OCI-LY1 (cell line): ENCODE measurements at regions not wholly inside any gene's neighbourhood (a gene's known extent, or its start where the extent isn't known, plus 50 kb on each side); places are given as distances from the start of the nearest gene placed in this dataset.

ENCODE experiments used
- H2AFZ ChIP-seq: fragments of 200-600 bp; sonication (generic), shearing (Covaris generic); 2 replicates; pipeline ENCODE4 v1.6.0; 2014; ENCODE audit warnings: antibody characterized with exemption, mild to moderate bottlenecking, low read length
- H3F3A ChIP-seq: fragments of 200-600 bp; sonication (generic), shearing (Covaris generic); 2 replicates; pipeline ENCODE4 v1.6.0; 2014; ENCODE audit warnings: mild to moderate bottlenecking, antibody characterized with exemption, low read length, moderate library complexity; ENCODE audit not compliant: insufficient read depth
- H3K27ac ChIP-seq: fragments of 200-600 bp; sonication (generic); 2 replicates; pipeline ENCODE4 v1.5.1; 2014; ENCODE audit warnings: low read length, mixed run types, mild to moderate bottlenecking, low read depth; ENCODE audit not compliant: poor library complexity, severe bottlenecking
- H3K27me3 ChIP-seq: fragments of 200-600 bp; sonication (generic); 2 replicates; pipeline ENCODE4 v1.6.0; 2014; ENCODE audit warnings: antibody characterized with exemption, mild to moderate bottlenecking, low read length, moderate library complexity; ENCODE audit not compliant: insufficient read depth
- H3K36me3 ChIP-seq: fragments of 200-600 bp; sonication (generic); 2 replicates; pipeline ENCODE4 v1.6.1; 2014; ENCODE audit warnings: mild to moderate bottlenecking, antibody characterized with exemption, low read length, moderate library complexity, mixed read lengths; ENCODE audit not compliant: insufficient read depth
- H3K4me1 ChIP-seq: fragments of 200-600 bp; sonication (generic); 2 replicates; pipeline ENCODE4 v1.5.1; 2014; ENCODE audit warnings: mild to moderate bottlenecking, low read length, moderate library complexity; ENCODE audit not compliant: insufficient read depth, severe bottlenecking
- H3K4me2 ChIP-seq: fragments of 200-600 bp; sonication (generic), shearing (Covaris generic); 2 replicates; pipeline ENCODE4 v1.6.1; 2014; ENCODE audit warnings: low read length
- H3K4me3 ChIP-seq: fragments of 200-600 bp; sonication (generic); 2 replicates; pipeline ENCODE4 v1.5.1; 2014; ENCODE audit warnings: low read length, low read depth, mild to moderate bottlenecking, mixed read lengths; ENCODE audit not compliant: poor library complexity, severe bottlenecking
- H3K79me2 ChIP-seq: fragments of 200-600 bp; shearing (Covaris generic); 2 replicates; pipeline ENCODE4 v1.6.1; 2016; ENCODE audit warnings: mixed run types, low read length, mixed read lengths; ENCODE audit not compliant: insufficient read depth
- H3K9ac ChIP-seq: fragments of 200-600 bp; sonication (generic), shearing (Covaris generic); 2 replicates; pipeline ENCODE4 v1.6.1; 2014; ENCODE audit warnings: mild to moderate bottlenecking, low read length, mixed read lengths
- H3K9me2 ChIP-seq: fragments of 200-600 bp; sonication (generic), shearing (Covaris generic); 2 replicates; pipeline ENCODE4 v1.6.1; 2014; ENCODE audit warnings: low read depth, mild to moderate bottlenecking, low read length, mixed read lengths
- H3K9me3 ChIP-seq: fragments of 200-600 bp; shearing (Covaris generic); 2 replicates; pipeline ENCODE4 v1.6.1; 2014; ENCODE audit warnings: low read length, mixed read lengths
- H4K20me1 ChIP-seq: fragments of 200-600 bp; sonication (generic), shearing (Covaris generic); 2 replicates; pipeline ENCODE4 v1.6.0; 2016; ENCODE audit warnings: mild to moderate bottlenecking, low read length; ENCODE audit not compliant: insufficient read depth
- EZH2 ChIP-seq: fragments of 200-600 bp; sonication (generic), shearing (Covaris generic); IDR thresholded peaks from 2 replicates; pipeline ENCODE4 v1.8.0; 2017; ENCODE audit warnings: borderline replicate concordance, mixed run types, mild to moderate bottlenecking, antibody characterized with exemption, low read length, moderate library complexity, mixed read lengths
- TF ChIP-seq, protein P1 (sequence below): fragments of 200-600 bp; sonication (generic), shearing (Covaris generic); IDR thresholded peaks from 2 replicates; pipeline ENCODE4 v1.5.1; 2017; ENCODE audit warnings: mild to moderate bottlenecking, antibody characterized with exemption, low read length, moderate library complexity, mixed read lengths

DNA sequence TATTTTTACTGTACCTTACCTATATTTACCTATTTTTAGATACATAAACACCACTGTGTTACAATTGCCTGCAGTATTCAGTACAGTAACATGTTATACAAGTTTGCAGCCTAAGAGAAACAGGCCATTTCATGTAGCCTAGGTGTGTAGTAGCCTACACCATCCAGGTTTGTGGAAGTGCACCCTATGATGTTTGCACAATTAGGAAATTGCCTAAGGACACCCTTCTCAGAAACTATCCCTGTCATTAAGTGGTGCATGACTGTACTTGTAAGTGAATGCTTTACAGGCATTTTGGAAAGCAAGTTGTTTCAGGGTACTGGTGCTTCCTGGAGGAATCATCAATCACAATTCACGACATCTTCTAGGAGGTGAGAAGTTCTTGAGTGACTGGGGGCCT is 991.8 kb upstream of the SLIT2 start:
- H3K79me2 ChIP-seq = no peaks in the 10 kb centered on the region
- H3K36me3 ChIP-seq = no peaks in the 10 kb centered on the region
- no peak for TF ChIP-seq EZH2
- TF ChIP-seq, protein P1, sequence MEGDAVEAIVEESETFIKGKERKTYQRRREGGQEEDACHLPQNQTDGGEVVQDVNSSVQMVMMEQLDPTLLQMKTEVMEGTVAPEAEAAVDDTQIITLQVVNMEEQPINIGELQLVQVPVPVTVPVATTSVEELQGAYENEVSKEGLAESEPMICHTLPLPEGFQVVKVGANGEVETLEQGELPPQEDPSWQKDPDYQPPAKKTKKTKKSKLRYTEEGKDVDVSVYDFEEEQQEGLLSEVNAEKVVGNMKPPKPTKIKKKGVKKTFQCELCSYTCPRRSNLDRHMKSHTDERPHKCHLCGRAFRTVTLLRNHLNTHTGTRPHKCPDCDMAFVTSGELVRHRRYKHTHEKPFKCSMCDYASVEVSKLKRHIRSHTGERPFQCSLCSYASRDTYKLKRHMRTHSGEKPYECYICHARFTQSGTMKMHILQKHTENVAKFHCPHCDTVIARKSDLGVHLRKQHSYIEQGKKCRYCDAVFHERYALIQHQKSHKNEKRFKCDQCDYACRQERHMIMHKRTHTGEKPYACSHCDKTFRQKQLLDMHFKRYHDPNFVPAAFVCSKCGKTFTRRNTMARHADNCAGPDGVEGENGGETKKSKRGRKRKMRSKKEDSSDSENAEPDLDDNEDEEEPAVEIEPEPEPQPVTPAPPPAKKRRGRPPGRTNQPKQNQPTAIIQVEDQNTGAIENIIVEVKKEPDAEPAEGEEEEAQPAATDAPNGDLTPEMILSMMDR = no peak
- H4K20me1 ChIP-seq = no peaks in the 10 kb centered on the region
- no peak overlapping the region for H2AFZ ChIP-seq
- no peaks in the 10 kb centered on the region for H3K9me3 ChIP-seq
- no peaks in the 10 kb centered on the region for H3F3A ChIP-seq
- no peaks in the 10 kb centered on the region for H3K9me2 ChIP-seq
- no peak overlapping the region for H3K4me2 ChIP-seq
- no peak overlapping the region for H3K4me3 ChIP-seq
- no peaks in the 10 kb centered on the region for H3K27me3 ChIP-seq
- H3K9ac ChIP-seq = no peak overlapping the region
- no peaks in the 10 kb centered on the region for H3K4me1 ChIP-seq
- no peak overlapping the region for H3K27ac ChIP-seq

DNA sequence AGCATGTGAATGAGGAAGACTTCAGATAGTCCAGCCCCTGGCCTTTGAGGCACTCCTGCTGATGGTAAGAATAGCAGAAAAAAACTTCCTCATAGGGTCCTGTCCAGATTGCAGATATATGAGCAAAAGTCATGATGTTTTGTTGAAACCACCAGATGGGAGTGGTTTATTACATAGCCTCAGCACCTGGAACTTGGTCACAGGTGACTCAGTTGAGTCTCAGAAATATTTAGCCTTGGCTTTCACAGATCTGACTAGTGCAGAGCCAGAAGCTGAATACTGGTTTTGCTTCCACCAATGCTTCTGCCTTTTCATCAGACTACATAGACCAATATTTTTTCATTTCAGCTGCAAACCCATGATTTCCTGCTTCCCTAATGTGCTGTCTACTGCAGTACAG is 994.9 kb upstream of the SLIT2 start:
- H3K9ac ChIP-seq = no peak overlapping the region

GRCh38 chr4:19254486-19254885 is 997.2 kb upstream of the SLIT2 start:
- no peaks in the 10 kb centered on the region for H3K36me3 ChIP-seq
- H3K9me2 ChIP-seq = no peaks in the 10 kb centered on the region
- no peaks in the 10 kb centered on the region for H4K20me1 ChIP-seq
- H3K4me3 ChIP-seq = no peak overlapping the region
- H3K9ac ChIP-seq = no peak overlapping the region
- H3K79me2 ChIP-seq = no peaks in the 10 kb centered on the region
- no peaks in the 10 kb centered on the region for H3K4me1 ChIP-seq
- no peak overlapping the region for H3K27ac ChIP-seq
- TF ChIP-seq EZH2 = no peak
- TF ChIP-seq, protein P1 = no peak
- no peaks in the 10 kb centered on the region for H3K9me3 ChIP-seq
- no peaks in the 10 kb centered on the region for H3K27me3 ChIP-seq
- H3K4me2 ChIP-seq = no peak overlapping the region
- H2AFZ ChIP-seq = no peak overlapping the region
- no peaks in the 10 kb centered on the region for H3F3A ChIP-seq

More for the DNA sequence above, 994.9 kb upstream of the SLIT2 start:
- H3K36me3 ChIP-seq = no peaks in the 10 kb centered on the region
- H3K27ac ChIP-seq = no peak overlapping the region
- H3K4me2 ChIP-seq = no peak overlapping the region
- no peaks in the 10 kb centered on the region for H3K9me2 ChIP-seq
- H3K9me3 ChIP-seq = no peaks in the 10 kb centered on the region
- no peaks in the 10 kb centered on the region for H3K27me3 ChIP-seq
- no peaks in the 10 kb centered on the region for H4K20me1 ChIP-seq
- no peak overlapping the region for H2AFZ ChIP-seq
- no peaks in the 10 kb centered on the region for H3F3A ChIP-seq
- no peak overlapping the region for H3K4me3 ChIP-seq
- H3K4me1 ChIP-seq = no peaks in the 10 kb centered on the region
- H3K79me2 ChIP-seq = no peaks in the 10 kb centered on the region
- TF ChIP-seq, protein P1 = no peak
- no peak for TF ChIP-seq EZH2
